ENCODE measurements at regions not wholly inside any gene's neighbourhood (a gene's known extent, or its start where the extent isn't known, plus 50 kb on each side); places are given as distances from the start of the nearest gene placed in this dataset.

GRCh38 chr2:228956701-228957474, 314.2 kb downstream of the PID1 start:
- no peak for DNase-seq (ENCODE audit: low read depth)

GRCh38 chr2:228949831-228950230, 321.3 kb downstream of the PID1 start:
- TF ChIP-seq CTCF (conservative IDR thresholded peaks at IDR 0.05; ENCODE audit: control insufficient read depth, insufficient read depth, low read depth, low read length), result no peak
- no peak overlapping the region for H3K4me3 ChIP-seq (ENCODE audit: control insufficient read depth, low read depth, low read length)
- no peak for DNase-seq (ENCODE audit: low read depth)

More at GRCh38 chr2:228956701-228957474, 314.2 kb downstream of the PID1 start:
- TF ChIP-seq CTCF (conservative IDR thresholded peaks at IDR 0.05; ENCODE audit: control insufficient read depth, insufficient read depth, low read depth, low read length), result no peak
- H3K4me3 ChIP-seq (ENCODE audit: control insufficient read depth, low read depth, low read length), result no peak overlapping the region

- H3K4me3 ChIP-seq (ENCODE audit: control insufficient read depth, low read depth, low read length), result no peak overlapping the region
- no peak for TF ChIP-seq CTCF (conservative IDR thresholded peaks at IDR 0.05; ENCODE audit: control insufficient read depth, insufficient read depth, low read depth, low read length)
- DNase-seq (ENCODE audit: low read depth), result no peak
Observed at GRCh38 chr2:228945710-228946109, 325.4 kb downstream of the PID1 start.

- H3K4me3 ChIP-seq (ENCODE audit: control insufficient read depth, low read depth, low read length), result no peak overlapping the region
- DNase-seq (ENCODE audit: low read depth), result no peak
- no peak for TF ChIP-seq CTCF (conservative IDR thresholded peaks at IDR 0.05; ENCODE audit: control insufficient read depth, insufficient read depth, low read depth, low read length)
Observed at GRCh38 chr2:228942856-228943255, 328.2 kb downstream of the PID1 start.

- no peak for TF ChIP-seq CTCF (conservative IDR thresholded peaks at IDR 0.05; ENCODE audit: control insufficient read depth, insufficient read depth, low read depth, low read length)
- H3K4me3 ChIP-seq (ENCODE audit: control insufficient read depth, low read depth, low read length), result no peak overlapping the region
- peak; percentile 53 for DNase-seq (ENCODE audit: low read depth)
Observed at GRCh38 chr2:228938629-228939028, 332.5 kb downstream of the PID1 start.

GRCh38 chr2:228927028-228928010, 343.8 kb downstream of the PID1 start:
- no peak for TF ChIP-seq CTCF (conservative IDR thresholded peaks at IDR 0.05; ENCODE audit: control insufficient read depth, insufficient read depth, low read depth, low read length)
- H3K4me3 ChIP-seq (ENCODE audit: control insufficient read depth, low read depth, low read length), result no peak overlapping the region
- DNase-seq (ENCODE audit: low read depth), result peak; percentile 30
